MG63 (cell line): ENCODE measurements at regions not wholly inside any gene's neighbourhood (a gene's known extent, or its start where the extent isn't known, plus 50 kb on each side); places are given as distances from the start of the nearest gene placed in this dataset.
"Not testable (repeated sequence)": the region's sequence is repeated elsewhere in the genome, so short reads cannot be mapped to it uniquely, and the experiment has no call there.

Experiments
- DNase-seq: peaks from one replicate; pipeline ENCODE4 v3.0.0-alpha.2; 2020
- H3K27me3 ChIP-seq: fragments of 250-450 bp; sonication (Bioruptor Pico); 2 replicates; pipeline ENCODE4 v1.5.1; 2020; ENCODE audit warnings: mild to moderate bottlenecking, moderate library complexity
- H3K36me3 ChIP-seq: fragments of 250-450 bp; sonication (Bioruptor Pico); 2 replicates; pipeline ENCODE4 v1.5.1; 2020; ENCODE audit warnings: mild to moderate bottlenecking, moderate library complexity
- H3K4me3 ChIP-seq: fragments of 250-450 bp; sonication (Bioruptor Pico); 2 replicates; pipeline ENCODE4 v1.5.1; 2020; ENCODE audit warnings: mild to moderate bottlenecking, moderate library complexity
- H3K9me3 ChIP-seq: fragments of 250-450 bp; sonication (Bioruptor Pico); 2 replicates; pipeline ENCODE4 v1.5.1; 2020; ENCODE audit warnings: mild to moderate bottlenecking, moderate library complexity

GRCh38 chr21:35478161-35479064 lies 429.3 kb upstream of the RUNX1 start:
- Histone ChIP-seq H3K4me3 (no peak overlapping the region), H3K36me3 (no peaks in the 10 kb centered on the region), H3K9me3 (peaks cover 4% of the 10 kb centered on the region; the same call in 1 of the 2 replicates), H3K27me3 (no peaks in the 10 kb centered on the region)
- no peak for DNase-seq

- Histone ChIP-seq H3K4me3 (no peak overlapping the region), H3K36me3 (no peaks in the 10 kb centered on the region), H3K27me3 (no peaks in the 10 kb centered on the region), H3K9me3 (peaks cover 4% of the 10 kb centered on the region; the same call in 1 of the 2 replicates)
- DNase-seq: no peak
Observed at GRCh38 chr21:35477622-35478021, 428.5 kb upstream of the RUNX1 start.

GRCh38 chr21:35476621-35477395 lies 427.7 kb upstream of the RUNX1 start:
- DNase-seq: no peak

GRCh38 chr21:35475762-35476161 lies 426.7 kb upstream of the RUNX1 start:
- H3K4me3 ChIP-seq: no peak overlapping the region
- no peak for DNase-seq
- no peaks in the 10 kb centered on the region for H3K27me3 ChIP-seq
- H3K9me3 ChIP-seq: peaks cover 4% of the 10 kb centered on the region; the same call in 1 of the 2 replicates
- H3K36me3 ChIP-seq: no peaks in the 10 kb centered on the region

More at GRCh38 chr21:35476621-35477395, 427.7 kb upstream of the RUNX1 start:
- H3K9me3 ChIP-seq: peaks cover 4% of the 10 kb centered on the region; the same call in 1 of the 2 replicates
- no peak overlapping the region for H3K4me3 ChIP-seq
- no peaks in the 10 kb centered on the region for H3K36me3 ChIP-seq
- no peaks in the 10 kb centered on the region for H3K27me3 ChIP-seq

GRCh38 chr21:35475009-35475408 lies 425.9 kb upstream of the RUNX1 start:
- peaks cover 4% of the 10 kb centered on the region; the same call in 1 of the 2 replicates for H3K9me3 ChIP-seq
- DNase-seq: no peak
- no peaks in the 10 kb centered on the region for H3K36me3 ChIP-seq
- H3K27me3 ChIP-seq: no peaks in the 10 kb centered on the region
- no peak overlapping the region for H3K4me3 ChIP-seq

- H3K9me3 ChIP-seq: no peaks in the 10 kb centered on the region
- no peak for DNase-seq
- no peak overlapping the region for H3K4me3 ChIP-seq
- H3K36me3 ChIP-seq: no peaks in the 10 kb centered on the region
- H3K27me3 ChIP-seq: no peaks in the 10 kb centered on the region
Observed at GRCh38 chr21:35473496-35473895, 424.4 kb upstream of the RUNX1 start.

GRCh38 chr21:35470522-35470921 lies 421.4 kb upstream of the RUNX1 start:
- no peak for DNase-seq
- no peaks in the 10 kb centered on the region for H3K9me3 ChIP-seq

GRCh38 chr21:35469498-35469897 lies 420.4 kb upstream of the RUNX1 start:
- DNase-seq: no peak

More at GRCh38 chr21:35470522-35470921, 421.4 kb upstream of the RUNX1 start:
- Histone ChIP-seq H3K4me3 (no peak overlapping the region), H3K36me3 (no peaks in the 10 kb centered on the region), H3K27me3 (no peaks in the 10 kb centered on the region)

GRCh38 chr21:35468991-35469390 lies 419.9 kb upstream of the RUNX1 start:
- Histone ChIP-seq H3K4me3 (no peak overlapping the region), H3K27me3 (no peaks in the 10 kb centered on the region), H3K36me3 (no peaks in the 10 kb centered on the region), H3K9me3 (no peaks in the 10 kb centered on the region)
- no peak for DNase-seq

More at GRCh38 chr21:35469498-35469897, 420.4 kb upstream of the RUNX1 start:
- Histone ChIP-seq H3K36me3 (no peaks in the 10 kb centered on the region), H3K27me3 (no peaks in the 10 kb centered on the region), H3K4me3 (no peak overlapping the region), H3K9me3 (no peaks in the 10 kb centered on the region)

- Histone ChIP-seq H3K27me3 (no peaks in the 10 kb centered on the region), H3K9me3 (no peaks in the 10 kb centered on the region), H3K4me3 (no peak overlapping the region), H3K36me3 (no peaks in the 10 kb centered on the region)
- no peak for DNase-seq
Observed at GRCh38 chr21:35467566-35467965, 418.5 kb upstream of the RUNX1 start.

- not testable (repeated sequence) for H3K4me3 ChIP-seq, H3K9me3 ChIP-seq, H3K27me3 ChIP-seq, H3K36me3 ChIP-seq, DNase-seq
Observed at GRCh38 chr21:35466681-35467080, 417.6 kb upstream of the RUNX1 start.

- Histone ChIP-seq H3K27me3 (no peaks in the 10 kb centered on the region), H3K9me3 (no peaks in the 10 kb centered on the region), H3K36me3 (no peaks in the 10 kb centered on the region), H3K4me3 (no peak overlapping the region)
- no peak for DNase-seq
Observed at GRCh38 chr21:35465741-35466140, 416.6 kb upstream of the RUNX1 start.

- DNase-seq: no peak
- Histone ChIP-seq H3K4me3 (no peak overlapping the region), H3K36me3 (no peaks in the 10 kb centered on the region), H3K9me3 (no peaks in the 10 kb centered on the region), H3K27me3 (no peaks in the 10 kb centered on the region)
Observed at GRCh38 chr21:35461700-35462099, 412.6 kb upstream of the RUNX1 start.

GRCh38 chr21:35460441-35460840 lies 411.3 kb upstream of the RUNX1 start:
- DNase-seq: no peak
- no peaks in the 10 kb centered on the region for H3K27me3 ChIP-seq
- H3K9me3 ChIP-seq: no peaks in the 10 kb centered on the region
- no peak overlapping the region for H3K4me3 ChIP-seq
- no peaks in the 10 kb centered on the region for H3K36me3 ChIP-seq

- Histone ChIP-seq H3K9me3 (no peaks in the 10 kb centered on the region), H3K27me3 (no peaks in the 10 kb centered on the region), H3K4me3 (no peak overlapping the region), H3K36me3 (no peaks in the 10 kb centered on the region)
- no peak for DNase-seq
Observed at GRCh38 chr21:35458405-35458804, 409.3 kb upstream of the RUNX1 start.

- Histone ChIP-seq H3K36me3 (no peaks in the 10 kb centered on the region), H3K9me3 (no peaks in the 10 kb centered on the region), H3K4me3 (no peak overlapping the region), H3K27me3 (no peaks in the 10 kb centered on the region)
- DNase-seq: no peak
Observed at GRCh38 chr21:35457097-35457804, 408.1 kb upstream of the RUNX1 start.

- H3K9me3 ChIP-seq: no peaks in the 10 kb centered on the region
- no peaks in the 10 kb centered on the region for H3K36me3 ChIP-seq
- no peak for DNase-seq
- no peak overlapping the region for H3K4me3 ChIP-seq
- no peaks in the 10 kb centered on the region for H3K27me3 ChIP-seq
Observed at GRCh38 chr21:35451276-35451675, 402.2 kb upstream of the RUNX1 start.
